ENCODE measurements at regions not wholly inside any gene's neighbourhood (a gene's known extent, or its start where the extent isn't known, plus 50 kb on each side); places are given as distances from the start of the nearest gene placed in this dataset.

DNA sequence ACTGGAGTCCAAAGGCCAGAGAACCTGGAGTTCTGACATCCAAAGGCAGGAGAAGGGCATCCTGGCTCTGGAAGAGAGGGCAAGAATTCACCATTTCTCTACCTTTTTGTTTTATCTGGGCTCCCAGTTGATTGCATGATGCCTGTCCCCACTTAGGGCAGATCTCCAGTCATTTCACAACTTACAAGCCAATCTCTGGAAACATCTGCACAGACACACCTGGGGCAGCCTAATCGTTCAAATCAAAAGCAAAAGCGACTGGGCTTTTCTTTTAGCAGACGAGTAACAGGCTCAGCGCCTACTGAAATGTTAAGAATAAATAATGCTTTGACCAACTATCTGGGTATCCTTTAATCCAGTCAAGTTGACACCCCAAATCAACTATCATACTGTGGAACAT, 136.0 kb upstream of the NPY2R start:
- no peak overlapping the region for H3K27ac ChIP-seq
- TF ChIP-seq ZFX (IDR thresholded peaks at IDR 0.05; ENCODE audit: borderline replicate concordance): no peak
- TF ChIP-seq, protein P1, sequence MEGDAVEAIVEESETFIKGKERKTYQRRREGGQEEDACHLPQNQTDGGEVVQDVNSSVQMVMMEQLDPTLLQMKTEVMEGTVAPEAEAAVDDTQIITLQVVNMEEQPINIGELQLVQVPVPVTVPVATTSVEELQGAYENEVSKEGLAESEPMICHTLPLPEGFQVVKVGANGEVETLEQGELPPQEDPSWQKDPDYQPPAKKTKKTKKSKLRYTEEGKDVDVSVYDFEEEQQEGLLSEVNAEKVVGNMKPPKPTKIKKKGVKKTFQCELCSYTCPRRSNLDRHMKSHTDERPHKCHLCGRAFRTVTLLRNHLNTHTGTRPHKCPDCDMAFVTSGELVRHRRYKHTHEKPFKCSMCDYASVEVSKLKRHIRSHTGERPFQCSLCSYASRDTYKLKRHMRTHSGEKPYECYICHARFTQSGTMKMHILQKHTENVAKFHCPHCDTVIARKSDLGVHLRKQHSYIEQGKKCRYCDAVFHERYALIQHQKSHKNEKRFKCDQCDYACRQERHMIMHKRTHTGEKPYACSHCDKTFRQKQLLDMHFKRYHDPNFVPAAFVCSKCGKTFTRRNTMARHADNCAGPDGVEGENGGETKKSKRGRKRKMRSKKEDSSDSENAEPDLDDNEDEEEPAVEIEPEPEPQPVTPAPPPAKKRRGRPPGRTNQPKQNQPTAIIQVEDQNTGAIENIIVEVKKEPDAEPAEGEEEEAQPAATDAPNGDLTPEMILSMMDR (IDR thresholded peaks at IDR 0.05): no peak

DNA sequence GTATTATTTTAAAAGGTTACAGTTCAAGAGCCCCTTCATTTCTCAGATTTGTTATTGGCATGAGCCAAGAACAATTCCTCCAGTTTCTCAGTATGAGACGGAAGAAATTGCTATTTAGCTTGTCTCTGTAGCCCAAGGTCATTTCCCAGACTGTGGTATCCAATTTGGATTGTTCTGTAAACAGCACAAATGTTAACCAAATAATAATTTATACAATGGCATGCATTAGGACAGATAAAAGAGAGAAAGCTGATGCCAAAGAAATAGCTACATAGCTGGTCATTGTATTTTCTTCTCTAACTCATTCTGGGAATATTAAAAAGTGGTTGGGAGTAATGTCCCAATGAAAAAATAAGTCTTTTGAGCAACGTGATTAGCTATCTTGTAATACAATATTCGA, 134.6 kb upstream of the NPY2R start:
- TF ChIP-seq, protein P1 (IDR thresholded peaks at IDR 0.05): no peak
- no peak for TF ChIP-seq ZFX (IDR thresholded peaks at IDR 0.05; ENCODE audit: borderline replicate concordance)
- H3K27ac ChIP-seq: peak overlapping the region; percentile 40

DNA sequence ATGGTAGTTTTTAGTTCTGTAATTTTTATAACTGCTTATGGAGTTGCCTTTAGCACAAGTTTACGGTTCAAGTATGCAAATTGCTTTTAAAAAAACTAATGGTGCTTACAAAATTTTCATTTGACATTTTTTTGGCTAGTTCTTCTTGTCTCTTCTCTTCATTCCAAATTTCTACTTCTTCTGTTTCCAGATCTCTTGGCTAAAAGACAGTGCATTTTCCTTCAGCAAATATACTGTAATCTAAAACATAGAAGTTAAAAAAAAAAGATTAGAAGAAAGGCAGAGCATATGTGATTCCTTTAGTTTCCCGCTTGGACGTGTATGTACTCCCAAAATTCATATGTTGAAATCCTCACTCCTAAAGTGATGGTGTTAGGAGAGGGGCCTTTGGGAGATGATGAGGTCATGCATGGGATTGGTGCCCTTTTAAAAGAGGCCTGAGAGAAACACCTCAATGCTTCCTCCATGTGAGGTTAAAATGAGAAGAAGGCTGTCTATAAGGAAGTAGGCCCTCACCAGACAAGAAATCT, 132.1 kb upstream of the NPY2R start:
- H3K27ac ChIP-seq: no peak overlapping the region
- no peak for TF ChIP-seq ZFX (IDR thresholded peaks at IDR 0.05; ENCODE audit: borderline replicate concordance)
- TF ChIP-seq, protein P1 (IDR thresholded peaks at IDR 0.05): no peak

DNA sequence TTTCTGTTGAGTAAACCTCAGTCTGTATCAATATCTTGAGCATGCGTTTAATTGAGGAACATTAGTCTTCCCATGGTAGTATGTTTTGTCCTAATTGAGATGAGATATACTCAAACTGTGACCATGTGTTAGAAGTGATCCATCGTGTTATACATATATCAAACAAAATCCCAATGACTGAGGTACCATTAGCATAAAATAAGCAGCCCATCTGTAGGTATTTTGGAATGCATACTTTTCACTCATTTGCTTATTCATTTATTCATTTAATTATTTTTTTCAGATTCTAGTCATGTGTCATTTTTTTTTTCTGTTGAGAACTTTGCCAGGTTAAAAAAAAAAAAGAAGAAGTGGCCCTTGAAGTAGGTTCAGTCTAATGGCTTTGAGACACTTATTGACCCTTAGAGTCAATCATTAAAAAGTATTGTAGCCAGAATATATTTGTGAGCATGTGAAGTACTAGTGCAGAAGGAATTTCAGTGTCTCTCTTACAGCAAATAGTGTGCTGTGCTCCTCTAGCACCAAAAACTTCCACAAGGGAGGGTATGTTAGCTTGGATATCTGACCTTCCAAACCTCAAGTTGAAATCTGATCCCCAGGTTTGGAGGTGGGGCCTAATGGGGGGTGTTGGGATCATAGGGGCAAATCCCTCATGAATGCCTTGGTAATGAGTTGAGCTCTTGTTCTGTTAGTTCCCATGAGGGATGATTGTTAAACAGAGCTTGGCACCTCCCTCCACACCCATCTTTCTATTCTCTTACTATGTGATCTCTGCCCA, 130.8 kb upstream of the NPY2R start:
- no peak overlapping the region for H3K27ac ChIP-seq
- TF ChIP-seq, protein P1 (IDR thresholded peaks at IDR 0.05): no peak
- TF ChIP-seq ZFX (IDR thresholded peaks at IDR 0.05; ENCODE audit: borderline replicate concordance): no peak

DNA sequence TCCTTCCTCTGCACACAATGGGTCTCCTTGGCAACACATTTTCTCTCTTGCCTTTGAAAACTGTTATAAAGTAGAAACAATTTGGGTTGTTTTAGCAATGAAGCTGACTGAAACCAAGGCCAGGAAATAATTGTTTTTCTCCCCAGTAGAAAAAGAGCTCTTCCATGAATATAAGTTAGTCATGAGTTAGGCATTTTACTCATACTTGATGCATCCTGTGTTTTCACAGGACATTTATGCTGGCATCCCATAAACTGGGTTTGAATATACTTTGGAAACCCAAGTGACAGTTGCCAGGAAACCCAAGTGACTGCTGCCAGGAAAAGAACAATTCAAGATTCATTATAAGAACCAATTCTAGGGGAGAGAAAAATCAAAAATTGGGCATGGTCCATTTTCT, 128.6 kb upstream of the NPY2R start:
- TF ChIP-seq ZFX (IDR thresholded peaks at IDR 0.05; ENCODE audit: borderline replicate concordance): no peak
- TF ChIP-seq, protein P1 (IDR thresholded peaks at IDR 0.05): no peak
- H3K27ac ChIP-seq: no peak overlapping the region

DNA sequence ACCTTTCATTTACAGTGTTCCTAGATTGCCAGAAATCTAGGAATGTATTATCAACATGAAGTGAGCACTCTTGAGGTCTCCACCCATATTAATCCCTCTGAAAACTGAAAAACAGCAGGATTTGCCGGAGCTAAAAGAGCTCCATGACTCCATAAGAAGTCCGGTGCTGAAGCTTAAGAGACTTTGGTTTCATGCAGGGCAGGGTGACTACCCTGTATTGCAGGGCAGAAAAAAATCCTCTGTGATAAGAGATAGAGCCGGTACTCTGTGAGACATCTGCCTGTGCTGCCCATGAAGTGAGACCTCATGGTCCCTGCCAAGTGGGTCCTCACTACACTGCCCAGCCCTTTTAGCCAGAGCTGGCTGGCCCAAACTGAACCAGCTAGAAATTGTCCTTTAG, 127.2 kb upstream of the NPY2R start:
- TF ChIP-seq, protein P1 (IDR thresholded peaks at IDR 0.05): no peak
- H3K27ac ChIP-seq: no peak overlapping the region

DNA sequence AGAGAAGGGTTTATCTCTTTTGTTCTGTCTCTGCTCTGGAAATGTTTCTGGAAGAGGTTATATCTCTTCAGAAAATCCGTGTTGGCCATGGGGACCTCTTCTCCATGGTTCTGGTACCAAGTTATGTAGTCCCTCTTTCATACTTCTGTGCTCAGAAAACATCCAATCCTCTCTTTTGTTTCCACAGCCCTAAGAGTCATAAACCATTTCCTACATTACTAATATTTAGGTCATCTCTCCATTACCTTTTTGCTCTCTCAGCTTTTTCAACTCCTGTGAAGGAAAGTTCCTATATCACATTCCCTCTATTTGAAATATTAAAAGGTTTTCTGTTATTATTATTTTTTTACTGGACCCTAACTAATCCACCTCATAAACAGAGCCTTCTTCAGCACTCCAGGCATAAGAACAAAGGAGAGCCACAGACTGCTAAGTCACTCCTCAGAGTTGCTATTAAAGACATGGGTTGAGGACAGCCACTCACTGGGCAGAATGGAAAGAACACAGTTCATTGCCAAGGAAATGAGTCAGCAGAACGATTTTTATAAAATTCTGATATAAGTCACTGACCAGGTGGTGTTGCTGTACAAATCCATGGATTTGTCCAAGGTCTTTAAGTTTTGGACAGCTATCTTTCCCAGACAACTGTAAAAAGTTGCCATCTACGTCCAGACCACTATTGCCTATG, 122.4 kb upstream of the NPY2R start:
- no peak for TF ChIP-seq ZFX (IDR thresholded peaks at IDR 0.05; ENCODE audit: borderline replicate concordance)
- TF ChIP-seq, protein P1 (IDR thresholded peaks at IDR 0.05): no peak
- H3K27ac ChIP-seq: no peak overlapping the region
